HEK293 (cell line): ENCODE measurements at regions not wholly inside any gene's neighbourhood (a gene's known extent, or its start where the extent isn't known, plus 50 kb on each side); places are given as distances from the start of the nearest gene placed in this dataset.
A peak's percentile ranks its signal among the peaks of the same experiment; 100 is the strongest.

ENCODE experiments used
- CTCF ChIA-PET: fragments of 350-600 bp; formaldehyde crosslinking; extraction: SDS; loops from one replicate; lab custom pipeline; 2021; ENCODE audit warnings: antibody characterized with exemption; lab: Yijun Ruan, JAX
- POLR2A ChIA-PET: fragments of 300-600 bp; formaldehyde crosslinking; extraction: SDS; loops from one replicate; lab custom pipeline; 2020; ENCODE audit warnings: antibody characterized with exemption, inconsistent platforms; lab: Yijun Ruan, JAX
- H3K27ac ChIP-seq: fragments of 200-500 bp; sonication (Bioruptor generic); 2 replicates; pipeline ENCODE4 v1.5.1; 2014; ENCODE audit warnings: low read depth, low read length, control low read depth, inconsistent platforms; ENCODE audit errors: extremely low read depth
- H3K36me3 ChIP-seq, 2 experiments: fragments of 200-500 bp in 1 of 2; sonication (Bioruptor generic) in 1 of 2; 1 replicate in 1 of 2; 2 replicates in 1 of 2; pipeline ENCODE4 v1.5.1; 2014 to 2017; ENCODE audit warnings: inconsistent platforms in 2 of 2, low read length in 2 of 2; ENCODE audit not compliant: control insufficient read depth in 2 of 2, insufficient read depth in 1 of 2
- H3K4me1 ChIP-seq: fragments of 200-500 bp; sonication (Bioruptor generic); 2 replicates; pipeline ENCODE4 v1.5.1; 2014; ENCODE audit warnings: mild to moderate bottlenecking, low read length, inconsistent platforms; ENCODE audit not compliant: control insufficient read depth, insufficient read depth
- H3K4me3 ChIP-seq: 2 replicates; pipeline ENCODE4 v1.5.1; 2011; ENCODE audit warnings: low read depth, mild to moderate bottlenecking, control low read depth, low read length, moderate library complexity
- H3K9me3 ChIP-seq: fragments of 200-500 bp; sonication (Bioruptor generic); 2 replicates; pipeline ENCODE4 v1.5.1; 2014; ENCODE audit warnings: low read depth, low read length, inconsistent platforms; ENCODE audit not compliant: control insufficient read depth, insufficient read depth
- KLF16 ChIP-seq: fragments of 450-650 bp; formaldehyde crosslinking; IDR thresholded peaks from 2 replicates; pipeline ENCODE4 v1.5.1; 2017; ENCODE audit warnings: missing biosample characterization, missing genetic modification characterization
- PBX3 ChIP-seq: sonication (generic); formaldehyde crosslinking; IDR thresholded peaks from 2 replicates; pipeline ENCODE4 v1.8.1; 2022; ENCODE audit warnings: mild to moderate bottlenecking, moderate library complexity, missing genetic modification reagents
- TCF7L2 ChIP-seq: IDR thresholded peaks from 2 replicates; pipeline ENCODE4 v1.6.1; 2011; ENCODE audit warnings: low read depth, mild to moderate bottlenecking, inconsistent platforms, low read length, moderate library complexity, borderline replicate concordance
- ZBTB48 ChIP-seq: fragments of 450-650 bp; formaldehyde crosslinking; IDR thresholded peaks from 2 replicates; pipeline ENCODE4 v1.5.1; 2016; ENCODE audit warnings: missing biosample characterization, missing genetic modification characterization
- ZBTB6 ChIP-seq: fragments of 450-650 bp; formaldehyde crosslinking; IDR thresholded peaks from 2 replicates; pipeline ENCODE4 v1.5.1; 2017; ENCODE audit warnings: missing biosample characterization, missing genetic modification characterization
- ZNF184 ChIP-seq: fragments of 450-650 bp; IDR thresholded peaks from 2 replicates; pipeline ENCODE4 v1.5.1; 2018; ENCODE audit warnings: missing biosample characterization, mild to moderate bottlenecking, missing genetic modification characterization
- ZNF19 ChIP-seq: fragments of 450-650 bp; formaldehyde crosslinking; IDR thresholded peaks from 2 replicates; pipeline ENCODE4; 2016; ENCODE audit warnings: missing biosample characterization, missing genetic modification characterization, low read depth
- ZNF239 ChIP-seq: fragments of 450-650 bp; formaldehyde crosslinking; IDR thresholded peaks from 2 replicates; pipeline ENCODE4 v1.5.1; 2016; ENCODE audit warnings: missing biosample characterization, missing genetic modification characterization
- ZNF394 ChIP-seq: fragments of 450-650 bp; formaldehyde crosslinking; IDR thresholded peaks from 2 replicates; pipeline ENCODE4 v1.5.1; 2016; ENCODE audit warnings: missing biosample characterization, missing genetic modification characterization, mild to moderate bottlenecking, moderate library complexity, borderline replicate concordance
- TF ChIP-seq, protein P1 (sequence below): fragments of 450-650 bp; formaldehyde crosslinking; IDR thresholded peaks from 2 replicates; pipeline ENCODE4 v1.5.1; 2017; ENCODE audit warnings: missing biosample characterization, missing genetic modification characterization
- TF ChIP-seq, protein P2 (sequence below): fragments of 450-650 bp; formaldehyde crosslinking; IDR thresholded peaks from 2 replicates; pipeline ENCODE4 v1.5.1; 2016; ENCODE audit warnings: missing biosample characterization, missing genetic modification characterization
- TF ChIP-seq, protein P3 (sequence below): fragments of 450-650 bp; formaldehyde crosslinking; IDR thresholded peaks from 2 replicates; pipeline ENCODE4 v1.5.1; 2016; ENCODE audit warnings: missing biosample characterization, missing genetic modification characterization
- TF ChIP-seq, protein P4 (sequence below): fragments of 450-650 bp; formaldehyde crosslinking; IDR thresholded peaks from 2 replicates; pipeline ENCODE4 v1.5.1; 2017; ENCODE audit warnings: missing biosample characterization, missing genetic modification characterization
- TF ChIP-seq, protein P5 (sequence below): fragments of 450-650 bp; IDR thresholded peaks from 2 replicates; pipeline ENCODE4 v1.5.1; 2018; ENCODE audit warnings: missing biosample characterization, mild to moderate bottlenecking, missing genetic modification characterization
- TF ChIP-seq, protein P6 (sequence below): fragments of 450-650 bp; formaldehyde crosslinking; IDR thresholded peaks from 2 replicates; pipeline ENCODE4 v1.5.1; 2017; ENCODE audit warnings: missing biosample characterization, mild to moderate bottlenecking, missing genetic modification characterization, moderate library complexity

DNA sequence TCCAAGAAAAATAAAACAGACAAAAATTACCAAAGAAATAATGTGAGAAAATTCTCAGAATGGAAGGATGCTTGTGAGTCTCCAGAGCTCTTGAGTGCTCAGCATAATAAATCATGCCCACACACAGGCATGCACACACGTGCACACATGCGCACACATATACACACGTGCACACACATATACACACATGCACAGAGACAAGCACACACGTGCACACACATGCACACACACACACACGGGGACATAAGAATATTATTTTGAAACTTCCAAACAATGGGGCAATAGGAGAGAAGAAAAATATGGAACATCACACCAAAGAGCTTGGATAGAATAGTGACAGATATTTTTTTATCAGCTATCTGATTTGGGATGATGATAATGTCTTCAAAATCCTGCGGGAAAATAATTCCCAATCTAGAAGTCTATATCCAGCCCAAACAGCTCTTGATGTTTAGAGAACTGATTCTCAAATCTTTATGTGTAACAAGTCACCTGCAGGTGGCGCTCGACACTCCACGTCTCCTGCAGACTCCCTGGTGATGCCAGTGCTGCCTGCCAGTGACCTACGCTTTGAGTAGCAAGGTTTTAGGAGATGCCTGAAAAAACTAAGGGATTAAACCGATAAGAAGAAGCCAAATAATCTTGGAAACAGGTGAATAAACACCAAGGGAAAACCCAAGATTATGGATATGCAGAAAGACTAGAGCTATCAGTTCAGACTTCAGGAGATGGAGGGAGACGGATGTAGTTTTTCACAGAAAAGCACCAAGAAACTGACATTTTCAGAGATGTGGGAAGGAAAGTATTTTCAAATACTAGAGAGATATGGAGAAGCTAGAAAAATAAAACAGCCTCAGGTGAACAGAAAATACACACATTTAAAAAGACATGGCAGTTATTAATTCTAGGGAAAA lies 743.6 kb downstream of the ETS1 start:
- no peak for TF ChIP-seq ZNF239 (tag by site-specific recombination)
- TF ChIP-seq, protein P1, sequence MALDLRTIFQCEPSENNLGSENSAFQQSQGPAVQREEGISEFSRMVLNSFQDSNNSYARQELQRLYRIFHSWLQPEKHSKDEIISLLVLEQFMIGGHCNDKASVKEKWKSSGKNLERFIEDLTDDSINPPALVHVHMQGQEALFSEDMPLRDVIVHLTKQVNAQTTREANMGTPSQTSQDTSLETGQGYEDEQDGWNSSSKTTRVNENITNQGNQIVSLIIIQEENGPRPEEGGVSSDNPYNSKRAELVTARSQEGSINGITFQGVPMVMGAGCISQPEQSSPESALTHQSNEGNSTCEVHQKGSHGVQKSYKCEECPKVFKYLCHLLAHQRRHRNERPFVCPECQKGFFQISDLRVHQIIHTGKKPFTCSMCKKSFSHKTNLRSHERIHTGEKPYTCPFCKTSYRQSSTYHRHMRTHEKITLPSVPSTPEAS (tag by site-specific recombination): peak; percentile 87
- TF ChIP-seq, protein P2, sequence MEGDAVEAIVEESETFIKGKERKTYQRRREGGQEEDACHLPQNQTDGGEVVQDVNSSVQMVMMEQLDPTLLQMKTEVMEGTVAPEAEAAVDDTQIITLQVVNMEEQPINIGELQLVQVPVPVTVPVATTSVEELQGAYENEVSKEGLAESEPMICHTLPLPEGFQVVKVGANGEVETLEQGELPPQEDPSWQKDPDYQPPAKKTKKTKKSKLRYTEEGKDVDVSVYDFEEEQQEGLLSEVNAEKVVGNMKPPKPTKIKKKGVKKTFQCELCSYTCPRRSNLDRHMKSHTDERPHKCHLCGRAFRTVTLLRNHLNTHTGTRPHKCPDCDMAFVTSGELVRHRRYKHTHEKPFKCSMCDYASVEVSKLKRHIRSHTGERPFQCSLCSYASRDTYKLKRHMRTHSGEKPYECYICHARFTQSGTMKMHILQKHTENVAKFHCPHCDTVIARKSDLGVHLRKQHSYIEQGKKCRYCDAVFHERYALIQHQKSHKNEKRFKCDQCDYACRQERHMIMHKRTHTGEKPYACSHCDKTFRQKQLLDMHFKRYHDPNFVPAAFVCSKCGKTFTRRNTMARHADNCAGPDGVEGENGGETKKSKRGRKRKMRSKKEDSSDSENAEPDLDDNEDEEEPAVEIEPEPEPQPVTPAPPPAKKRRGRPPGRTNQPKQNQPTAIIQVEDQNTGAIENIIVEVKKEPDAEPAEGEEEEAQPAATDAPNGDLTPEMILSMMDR: peak; percentile 21; the same call in 1 of the 2 replicates
- no peak for TF ChIP-seq ZBTB6
- TF ChIP-seq KLF16 (tag by site-specific recombination): no peak
- TF ChIP-seq, protein P3, sequence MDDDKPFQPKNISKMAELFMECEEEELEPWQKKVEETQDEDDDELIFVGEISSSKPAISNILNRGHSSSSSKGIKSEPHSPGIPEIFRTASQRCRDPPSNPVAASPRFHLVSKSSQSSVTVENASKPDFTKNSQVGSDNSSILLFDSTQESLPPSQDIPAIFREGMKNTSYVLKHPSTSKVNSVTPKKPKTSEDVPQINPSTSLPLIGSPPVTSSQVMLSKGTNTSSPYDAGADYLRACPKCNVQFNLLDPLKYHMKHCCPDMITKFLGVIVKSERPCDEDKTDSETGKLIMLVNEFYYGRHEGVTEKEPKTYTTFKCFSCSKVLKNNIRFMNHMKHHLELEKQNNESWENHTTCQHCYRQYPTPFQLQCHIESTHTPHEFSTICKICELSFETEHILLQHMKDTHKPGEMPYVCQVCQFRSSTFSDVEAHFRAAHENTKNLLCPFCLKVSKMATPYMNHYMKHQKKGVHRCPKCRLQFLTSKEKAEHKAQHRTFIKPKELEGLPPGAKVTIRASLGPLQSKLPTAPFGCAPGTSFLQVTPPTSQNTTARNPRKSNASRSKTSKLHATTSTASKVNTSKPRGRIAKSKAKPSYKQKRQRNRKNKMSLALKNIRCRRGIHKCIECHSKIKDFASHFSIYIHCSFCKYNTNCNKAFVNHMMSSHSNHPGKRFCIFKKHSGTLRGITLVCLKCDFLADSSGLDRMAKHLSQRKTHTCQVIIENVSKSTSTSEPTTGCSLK (tag by site-specific recombination): no peak

GRCh38 chr11:127825183-127825582 lies 762.2 kb downstream of the ETS1 start:
- Histone ChIP-seq H3K36me3 (no peaks in the 10 kb centered on the region), H3K27ac (no peak overlapping the region), H3K4me3 (no peak overlapping the region), H3K9me3 (no peaks in the 10 kb centered on the region), H3K4me1 (no peaks in the 10 kb centered on the region)
- ChIA-PET POLR2A (no interaction called here), CTCF (interaction anchor here (0.6 kb wide), 1 partner anchor 19 kb away, joined by 3 read pairs; no protein-coding TSS in a partner anchor)
- TF ChIP-seq ZNF19 (tag by site-specific recombination) (no peak), PBX3 (CRISPR knock-in tag) (no peak), ZBTB48 (tag by site-specific recombination) (no peak), TCF7L2 (no peak), ZNF184 (tag by site-specific recombination) (no peak), ZNF394 (no peak)
- TF ChIP-seq, protein P2: no peak
- TF ChIP-seq, protein P4, sequence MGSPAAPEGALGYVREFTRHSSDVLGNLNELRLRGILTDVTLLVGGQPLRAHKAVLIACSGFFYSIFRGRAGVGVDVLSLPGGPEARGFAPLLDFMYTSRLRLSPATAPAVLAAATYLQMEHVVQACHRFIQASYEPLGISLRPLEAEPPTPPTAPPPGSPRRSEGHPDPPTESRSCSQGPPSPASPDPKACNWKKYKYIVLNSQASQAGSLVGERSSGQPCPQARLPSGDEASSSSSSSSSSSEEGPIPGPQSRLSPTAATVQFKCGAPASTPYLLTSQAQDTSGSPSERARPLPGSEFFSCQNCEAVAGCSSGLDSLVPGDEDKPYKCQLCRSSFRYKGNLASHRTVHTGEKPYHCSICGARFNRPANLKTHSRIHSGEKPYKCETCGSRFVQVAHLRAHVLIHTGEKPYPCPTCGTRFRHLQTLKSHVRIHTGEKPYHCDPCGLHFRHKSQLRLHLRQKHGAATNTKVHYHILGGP (tag by site-specific recombination): no peak
- TF ChIP-seq, protein P5, sequence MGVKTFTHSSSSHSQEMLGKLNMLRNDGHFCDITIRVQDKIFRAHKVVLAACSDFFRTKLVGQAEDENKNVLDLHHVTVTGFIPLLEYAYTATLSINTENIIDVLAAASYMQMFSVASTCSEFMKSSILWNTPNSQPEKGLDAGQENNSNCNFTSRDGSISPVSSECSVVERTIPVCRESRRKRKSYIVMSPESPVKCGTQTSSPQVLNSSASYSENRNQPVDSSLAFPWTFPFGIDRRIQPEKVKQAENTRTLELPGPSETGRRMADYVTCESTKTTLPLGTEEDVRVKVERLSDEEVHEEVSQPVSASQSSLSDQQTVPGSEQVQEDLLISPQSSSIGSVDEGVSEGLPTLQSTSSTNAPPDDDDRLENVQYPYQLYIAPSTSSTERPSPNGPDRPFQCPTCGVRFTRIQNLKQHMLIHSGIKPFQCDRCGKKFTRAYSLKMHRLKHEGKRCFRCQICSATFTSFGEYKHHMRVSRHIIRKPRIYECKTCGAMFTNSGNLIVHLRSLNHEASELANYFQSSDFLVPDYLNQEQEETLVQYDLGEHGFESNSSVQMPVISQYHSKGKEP: no peak
- TF ChIP-seq, protein P6, sequence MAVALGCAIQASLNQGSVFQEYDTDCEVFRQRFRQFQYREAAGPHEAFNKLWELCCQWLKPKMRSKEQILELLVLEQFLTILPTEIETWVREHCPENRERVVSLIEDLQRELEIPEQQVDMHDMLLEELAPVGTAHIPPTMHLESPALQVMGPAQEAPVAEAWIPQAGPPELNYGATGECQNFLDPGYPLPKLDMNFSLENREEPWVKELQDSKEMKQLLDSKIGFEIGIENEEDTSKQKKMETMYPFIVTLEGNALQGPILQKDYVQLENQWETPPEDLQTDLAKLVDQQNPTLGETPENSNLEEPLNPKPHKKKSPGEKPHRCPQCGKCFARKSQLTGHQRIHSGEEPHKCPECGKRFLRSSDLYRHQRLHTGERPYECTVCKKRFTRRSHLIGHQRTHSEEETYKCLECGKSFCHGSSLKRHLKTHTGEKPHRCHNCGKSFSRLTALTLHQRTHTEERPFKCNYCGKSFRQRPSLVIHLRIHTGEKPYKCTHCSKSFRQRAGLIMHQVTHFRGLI (tag by site-specific recombination): no peak

More for the DNA sequence above, 743.6 kb downstream of the ETS1 start:
- Histone ChIP-seq H3K9me3 (no peaks in the 10 kb centered on the region), H3K4me3 (no peak overlapping the region), H3K4me1 (no peaks in the 10 kb centered on the region), H3K27ac (no peak overlapping the region), H3K36me3 (no peaks in the 10 kb centered on the region)
- POLR2A ChIA-PET: no interaction called here
- CTCF ChIA-PET: interaction anchor here (0.5 to 2.3 kb wide), 55 partner anchors 9 to 787 kb away, joined by 3 to 12 read pairs (median 4); no protein-coding TSS in a partner anchor
